Hepatocyte (in vitro differentiated cells): ENCODE measurements at regions not wholly inside any gene's neighbourhood (a gene's known extent, or its start where the extent isn't known, plus 50 kb on each side); places are given as distances from the start of the nearest gene placed in this dataset.

Source experiments
- CTCF ChIP-seq: fragments of 200-600 bp; sonication (generic); IDR thresholded peaks from 2 replicates; pipeline ENCODE4 v1.5.1; 2016; ENCODE audit warnings: antibody characterized with exemption, mild to moderate bottlenecking; ENCODE audit not compliant: poor library complexity
- EZH2 ChIP-seq: fragments of 200-600 bp; sonication (generic); IDR thresholded peaks from 2 replicates; pipeline ENCODE4 v1.6.1; 2016; ENCODE audit warnings: antibody characterized with exemption, mild to moderate bottlenecking, borderline replicate concordance
- EZH2phosphoT487 ChIP-seq: fragments of 200-600 bp; sonication (generic); IDR thresholded peaks from one replicate; pipeline ENCODE4 v1.6.1; 2018; ENCODE audit warnings: antibody characterized with exemption, mild to moderate bottlenecking, low read depth, moderate library complexity; ENCODE audit not compliant: unreplicated experiment, severe bottlenecking

GRCh38 chr5:1960595-1961303 lies 78.0 kb upstream of the IRX4 start:
- TF ChIP-seq CTCF, result no peak
- TF ChIP-seq EZH2, result no peak
- no peak for TF ChIP-seq EZH2phosphoT487
